IMR-90 (cell line): ENCODE measurements at regions not wholly inside any gene's neighbourhood (a gene's known extent, or its start where the extent isn't known, plus 50 kb on each side); places are given as distances from the start of the nearest gene placed in this dataset.

ENCODE experiments used
- BHLHE40 ChIP-seq: fragments of 150-350 bp; IDR thresholded peaks from 2 replicates; pipeline ENCODE4 v1.6.1; 2016; ENCODE audit warnings: mild to moderate bottlenecking, low read depth, low read length
- CEBPB ChIP-seq: IDR thresholded peaks from 2 replicates; pipeline ENCODE4 v1.6.1; 2012; ENCODE audit warnings: low read depth, low read length, improper control_type of control experiment
- CTCF ChIP-seq: conservative IDR thresholded peaks from 2 replicates; pipeline ENCODE4 v1.5.1; 2012; ENCODE audit warnings: mild to moderate bottlenecking, low read depth, low read length, improper control_type of control experiment
- FOS ChIP-seq: fragments of 150-350 bp; IDR thresholded peaks from 2 replicates; pipeline ENCODE4 v1.6.1; 2016; ENCODE audit warnings: low read depth, low read length
- MAFK ChIP-seq: IDR thresholded peaks from 2 replicates; pipeline ENCODE4 v1.6.1; 2012; ENCODE audit warnings: low read depth, low read length, improper control_type of control experiment
- MAZ ChIP-seq: IDR thresholded peaks from 2 replicates; pipeline ENCODE4 v1.6.1; 2012; ENCODE audit warnings: low read depth, mild to moderate bottlenecking, low read length, improper control_type of control experiment, moderate library complexity, borderline replicate concordance
- MXI1 ChIP-seq: IDR thresholded peaks from 2 replicates; pipeline ENCODE4 v1.6.1; 2012; ENCODE audit warnings: low read depth, mild to moderate bottlenecking, low read length, moderate library complexity, borderline replicate concordance
- POLR2A ChIP-seq: IDR thresholded peaks from 2 replicates; pipeline ENCODE4 v1.6.1; 2012; ENCODE audit warnings: mild to moderate bottlenecking, low read depth, low read length
- RAD21 ChIP-seq: IDR thresholded peaks from 2 replicates; pipeline ENCODE4 v1.6.1; 2012; ENCODE audit warnings: low read length, improper control_type of control experiment
- RCOR1 ChIP-seq: IDR thresholded peaks from 2 replicates; pipeline ENCODE4 v1.6.1; 2012; ENCODE audit warnings: mild to moderate bottlenecking, low read length, improper control_type of control experiment; ENCODE audit not compliant: insufficient replicate concordance
- RFX5 ChIP-seq: IDR thresholded peaks from 2 replicates; pipeline ENCODE4 v1.8.0; 2012; ENCODE audit warnings: low read depth, mild to moderate bottlenecking, low read length, moderate library complexity
- SMC3 ChIP-seq: fragments of 150-350 bp; IDR thresholded peaks from 2 replicates; pipeline ENCODE4 v1.6.1; 2016; ENCODE audit warnings: low read depth, mild to moderate bottlenecking, antibody characterized with exemption, low read length, moderate library complexity
- TF ChIP-seq, protein P1 (sequence below): fragments of 150-350 bp; IDR thresholded peaks from 2 replicates; pipeline ENCODE4 v1.6.1; 2017; ENCODE audit warnings: mild to moderate bottlenecking, antibody characterized with exemption, low read length, low read depth

DNA sequence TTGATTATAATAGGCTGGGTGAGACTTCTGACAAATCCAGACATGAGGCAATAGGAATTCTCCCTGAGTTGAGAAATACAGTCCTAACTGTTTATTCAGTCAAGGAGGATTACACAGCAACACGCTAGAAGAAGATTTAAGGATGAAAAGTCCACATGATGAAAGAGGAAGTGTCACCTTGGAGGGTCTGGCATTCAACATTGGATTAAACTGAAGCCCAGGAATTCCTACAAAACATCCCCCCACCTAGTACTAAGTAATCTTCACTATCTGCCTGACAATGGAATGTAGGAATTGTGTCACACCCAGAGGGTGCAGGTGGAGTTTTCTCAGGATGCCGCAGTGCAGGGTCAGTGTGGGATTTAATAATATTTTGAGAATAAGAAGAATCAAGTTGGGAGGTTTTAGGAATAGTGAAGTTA, 142.4 kb downstream of the SOCS6 start:
- no peak for TF ChIP-seq CTCF
- no peak for TF ChIP-seq POLR2A
- no peak for TF ChIP-seq FOS
- no peak for TF ChIP-seq BHLHE40
- TF ChIP-seq MAFK, result no peak
- no peak for TF ChIP-seq SMC3
- peak; percentile 96 for TF ChIP-seq CEBPB
- TF ChIP-seq MAZ, result no peak
- TF ChIP-seq, protein P1, sequence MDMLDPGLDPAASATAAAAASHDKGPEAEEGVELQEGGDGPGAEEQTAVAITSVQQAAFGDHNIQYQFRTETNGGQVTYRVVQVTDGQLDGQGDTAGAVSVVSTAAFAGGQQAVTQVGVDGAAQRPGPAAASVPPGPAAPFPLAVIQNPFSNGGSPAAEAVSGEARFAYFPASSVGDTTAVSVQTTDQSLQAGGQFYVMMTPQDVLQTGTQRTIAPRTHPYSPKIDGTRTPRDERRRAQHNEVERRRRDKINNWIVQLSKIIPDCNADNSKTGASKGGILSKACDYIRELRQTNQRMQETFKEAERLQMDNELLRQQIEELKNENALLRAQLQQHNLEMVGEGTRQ, result no peak
- TF ChIP-seq RCOR1, result no peak
- TF ChIP-seq RFX5, result no peak
- TF ChIP-seq MXI1, result no peak
- TF ChIP-seq RAD21, result 0 out of 2 replicates have a peak, but pooled peaks have one; percentile 1
